Fibroblast of pulmonary artery (primary cell): ENCODE measurements at regions not wholly inside any gene's neighbourhood (a gene's known extent, or its start where the extent isn't known, plus 50 kb on each side); places are given as distances from the start of the nearest gene placed in this dataset.

Experiments
- DNase-seq: peaks from one replicate; pipeline ENCODE4 v3.0.0-alpha.2; 2010; ENCODE audit warnings: low read depth
- H3K4me3 ChIP-seq: replicated peaks from 2 replicates; pipeline ENCODE4 v1.5.1; 2011; ENCODE audit warnings: low read depth, mild to moderate bottlenecking, control low read depth, low read length, moderate library complexity
- CTCF ChIP-seq: IDR thresholded peaks from 2 replicates; pipeline ENCODE4 v1.5.1; 2011; ENCODE audit warnings: mild to moderate bottlenecking, control low read depth, low read length, inconsistent platforms; ENCODE audit errors: missing control alignments

GRCh38 chrX:124224528-124224927 lies 107.9 kb upstream of the TEX13D start:
- no peak overlapping the region for H3K4me3 ChIP-seq
- no peak for TF ChIP-seq CTCF
- DNase-seq = no peak

GRCh38 chrX:124226129-124226528 lies 106.3 kb upstream of the TEX13D start:
- no peak for DNase-seq
- H3K4me3 ChIP-seq = no peak overlapping the region
- TF ChIP-seq CTCF = no peak

- TF ChIP-seq CTCF = no peak
- H3K4me3 ChIP-seq = no peak overlapping the region
- no peak for DNase-seq
Measured at GRCh38 chrX:124228849-124229248, 103.6 kb upstream of the TEX13D start.

- no peak for TF ChIP-seq CTCF
- H3K4me3 ChIP-seq = no peak overlapping the region
- DNase-seq = no peak
Measured at GRCh38 chrX:124229374-124229773, 103.1 kb upstream of the TEX13D start.

- no peak for TF ChIP-seq CTCF
- no peak overlapping the region for H3K4me3 ChIP-seq
- no peak for DNase-seq
Measured at GRCh38 chrX:124230655-124231450, 101.6 kb upstream of the TEX13D start.

- no peak for TF ChIP-seq CTCF
- H3K4me3 ChIP-seq = no peak overlapping the region
- no peak for DNase-seq
Measured at GRCh38 chrX:124231451-124231759, 101.1 kb upstream of the TEX13D start.

GRCh38 chrX:124232523-124233201 lies 99.8 kb upstream of the TEX13D start:
- DNase-seq = no peak
- TF ChIP-seq CTCF = no peak
- H3K4me3 ChIP-seq = no peak overlapping the region
